ENCODE measurements at regions not wholly inside any gene's neighbourhood (a gene's known extent, or its start where the extent isn't known, plus 50 kb on each side); places are given as distances from the start of the nearest gene placed in this dataset.

- Mint-ChIP-seq H3K36me3 (no peaks in the 10 kb centered on the region), H3K27ac (no peak overlapping the region), H3K4me1 (ENCODE audit: low read depth) (no peaks in the 10 kb centered on the region), H3K4me3 (no peak overlapping the region), H3K27me3 (peaks cover 13% of the 10 kb centered on the region), H3K9me3 (no peaks in the 10 kb centered on the region)
- DNase-seq: no peak
- intact Hi-C loops (cut with micrococcal nuclease): no loop called here
- CTCF ChIA-PET: interaction anchor here (0.6 kb wide), 1 partner anchor 18 kb away, joined by 4 read pairs; no protein-coding TSS in a partner anchor
- POLR2A ChIA-PET: no interaction called here
Observed at GRCh38 chr17:15078570-15078969, 186.6 kb downstream of the PMP22 start.

- ChIA-PET POLR2A (no interaction called here), CTCF (no interaction called here)
- peaks cover 13% of the 10 kb centered on the region for H3K27me3 Mint-ChIP-seq
- H3K4me3 Mint-ChIP-seq: no peak overlapping the region
- H3K4me1 Mint-ChIP-seq (ENCODE audit: low read depth): no peaks in the 10 kb centered on the region
- no peak overlapping the region for H3K27ac Mint-ChIP-seq
- no peaks in the 10 kb centered on the region for H3K36me3 Mint-ChIP-seq
- no peaks in the 10 kb centered on the region for H3K9me3 Mint-ChIP-seq
- intact Hi-C loops (cut with micrococcal nuclease): no loop called here
- no peak for DNase-seq
Observed at GRCh38 chr17:15076991-15077663, 188.0 kb downstream of the PMP22 start.

GRCh38 chr17:15051933-15052332 lies 213.2 kb downstream of the PMP22 start:
- H3K27me3 Mint-ChIP-seq: peaks cover 30% of the 10 kb centered on the region
- peaks cover 2% of the 10 kb centered on the region for H3K9me3 Mint-ChIP-seq
- no peaks in the 10 kb centered on the region for H3K36me3 Mint-ChIP-seq
- intact Hi-C loops (cut with micrococcal nuclease): no loop called here
- CTCF ChIA-PET: no interaction called here
- no peaks in the 10 kb centered on the region for H3K4me1 Mint-ChIP-seq (ENCODE audit: low read depth)
- no peak overlapping the region for H3K4me3 Mint-ChIP-seq
- no peak for DNase-seq
- no peak overlapping the region for H3K27ac Mint-ChIP-seq
- POLR2A ChIA-PET: no interaction called here

- no peak for DNase-seq
- Mint-ChIP-seq H3K36me3 (no peaks in the 10 kb centered on the region), H3K9me3 (peaks cover under 1% of the 10 kb centered on the region), H3K4me3 (no peak overlapping the region), H3K4me1 (ENCODE audit: low read depth) (no peaks in the 10 kb centered on the region), H3K27me3 (peaks cover 27% of the 10 kb centered on the region), H3K27ac (no peak overlapping the region)
- ChIA-PET CTCF (no interaction called here), POLR2A (no interaction called here)
- intact Hi-C loops (cut with micrococcal nuclease): no loop called here
Observed at GRCh38 chr17:15049795-15050160, 215.3 kb downstream of the PMP22 start.

- Mint-ChIP-seq H3K27ac (no peak overlapping the region), H3K4me1 (ENCODE audit: low read depth) (no peaks in the 10 kb centered on the region), H3K4me3 (no peak overlapping the region), H3K36me3 (no peaks in the 10 kb centered on the region), H3K27me3 (peaks cover 27% of the 10 kb centered on the region), H3K9me3 (no peaks in the 10 kb centered on the region)
- CTCF ChIA-PET: no interaction called here
- POLR2A ChIA-PET: no interaction called here
- no peak for DNase-seq
- intact Hi-C loops (cut with micrococcal nuclease): no loop called here
Observed at GRCh38 chr17:15048933-15049794, 216.0 kb downstream of the PMP22 start.

GRCh38 chr17:15048381-15048780 lies 216.7 kb downstream of the PMP22 start:
- Mint-ChIP-seq H3K27ac (no peak overlapping the region), H3K27me3 (peaks cover 25% of the 10 kb centered on the region), H3K36me3 (no peaks in the 10 kb centered on the region), H3K9me3 (no peaks in the 10 kb centered on the region), H3K4me1 (ENCODE audit: low read depth) (no peaks in the 10 kb centered on the region), H3K4me3 (no peak overlapping the region)
- intact Hi-C loops (cut with micrococcal nuclease): no loop called here
- DNase-seq: no peak
- ChIA-PET POLR2A (no interaction called here), CTCF (no interaction called here)

GRCh38 chr17:15042311-15042710 lies 222.8 kb downstream of the PMP22 start:
- Mint-ChIP-seq H3K36me3 (no peaks in the 10 kb centered on the region), H3K27me3 (peaks cover 4% of the 10 kb centered on the region), H3K4me3 (no peak overlapping the region), H3K27ac (no peak overlapping the region), H3K4me1 (ENCODE audit: low read depth) (no peaks in the 10 kb centered on the region), H3K9me3 (no peaks in the 10 kb centered on the region)
- intact Hi-C loops (cut with micrococcal nuclease): no loop called here
- DNase-seq: no peak
- POLR2A ChIA-PET: no interaction called here
- CTCF ChIA-PET: no interaction called here

- H3K4me3 Mint-ChIP-seq: no peak overlapping the region
- intact Hi-C loops (cut with micrococcal nuclease): no loop called here
- peaks cover 3% of the 10 kb centered on the region for H3K27me3 Mint-ChIP-seq
- no peak for DNase-seq
- H3K27ac Mint-ChIP-seq: no peak overlapping the region
- H3K4me1 Mint-ChIP-seq (ENCODE audit: low read depth): no peaks in the 10 kb centered on the region
- H3K36me3 Mint-ChIP-seq: no peaks in the 10 kb centered on the region
- ChIA-PET POLR2A (no interaction called here), CTCF (interaction anchor here (0.6 kb wide), 1 partner anchor 109 kb away, joined by 3 read pairs; no protein-coding TSS in a partner anchor)
- H3K9me3 Mint-ChIP-seq: no peaks in the 10 kb centered on the region
Observed at GRCh38 chr17:15039366-15039765, 225.8 kb downstream of the PMP22 start.

- Mint-ChIP-seq H3K36me3 (no peaks in the 10 kb centered on the region), H3K27ac (no peak overlapping the region), H3K27me3 (peaks cover 3% of the 10 kb centered on the region), H3K4me3 (no peak overlapping the region), H3K9me3 (no peaks in the 10 kb centered on the region), H3K4me1 (ENCODE audit: low read depth) (no peaks in the 10 kb centered on the region)
- ChIA-PET POLR2A (no interaction called here), CTCF (no interaction called here)
- DNase-seq: no peak
- intact Hi-C loops (cut with micrococcal nuclease): no loop called here
Observed at GRCh38 chr17:15038656-15039055, 226.5 kb downstream of the PMP22 start.

GRCh38 chr17:15036238-15036637 lies 228.9 kb downstream of the PMP22 start:
- Mint-ChIP-seq H3K4me3 (no peak overlapping the region), H3K36me3 (no peaks in the 10 kb centered on the region), H3K4me1 (ENCODE audit: low read depth) (no peaks in the 10 kb centered on the region), H3K27me3 (peaks cover 2% of the 10 kb centered on the region), H3K27ac (no peak overlapping the region), H3K9me3 (no peaks in the 10 kb centered on the region)
- CTCF ChIA-PET: interaction anchor here (0.7 kb wide), 1 partner anchor 965 kb away, joined by 3 read pairs; no protein-coding TSS in a partner anchor
- POLR2A ChIA-PET: no interaction called here
- no peak for DNase-seq
- intact Hi-C loops (cut with micrococcal nuclease): no loop called here

GRCh38 chr17:15031975-15032374 lies 233.2 kb downstream of the PMP22 start:
- H3K36me3 Mint-ChIP-seq: no peaks in the 10 kb centered on the region
- H3K4me3 Mint-ChIP-seq: no peak overlapping the region
- ChIA-PET CTCF (no interaction called here), POLR2A (no interaction called here)
- H3K27me3 Mint-ChIP-seq: peaks cover 6% of the 10 kb centered on the region
- H3K4me1 Mint-ChIP-seq (ENCODE audit: low read depth): no peaks in the 10 kb centered on the region
- intact Hi-C loops (cut with micrococcal nuclease): no loop called here
- no peaks in the 10 kb centered on the region for H3K9me3 Mint-ChIP-seq
- no peak for DNase-seq
- no peak overlapping the region for H3K27ac Mint-ChIP-seq

- peaks cover 11% of the 10 kb centered on the region for H3K27me3 Mint-ChIP-seq
- H3K36me3 Mint-ChIP-seq: no peaks in the 10 kb centered on the region
- no peaks in the 10 kb centered on the region for H3K9me3 Mint-ChIP-seq
- ChIA-PET POLR2A (no interaction called here), CTCF (no interaction called here)
- no peak for DNase-seq
- H3K4me3 Mint-ChIP-seq: no peak overlapping the region
- H3K27ac Mint-ChIP-seq: no peak overlapping the region
- no peaks in the 10 kb centered on the region for H3K4me1 Mint-ChIP-seq (ENCODE audit: low read depth)
- intact Hi-C loops (cut with micrococcal nuclease): no loop called here
Observed at GRCh38 chr17:15029469-15029868, 235.7 kb downstream of the PMP22 start.

GRCh38 chr17:15027853-15028252 lies 237.3 kb downstream of the PMP22 start:
- POLR2A ChIA-PET: no interaction called here
- Mint-ChIP-seq H3K27me3 (peaks cover 12% of the 10 kb centered on the region), H3K4me3 (no peak overlapping the region), H3K4me1 (ENCODE audit: low read depth) (no peaks in the 10 kb centered on the region), H3K36me3 (no peaks in the 10 kb centered on the region), H3K9me3 (no peaks in the 10 kb centered on the region), H3K27ac (no peak overlapping the region)
- DNase-seq: no peak
- intact Hi-C loops (cut with micrococcal nuclease): no loop called here
- CTCF ChIA-PET: no interaction called here
